ENCODE measurements at regions not wholly inside any gene's neighbourhood (a gene's known extent, or its start where the extent isn't known, plus 50 kb on each side); places are given as distances from the start of the nearest gene placed in this dataset.

- no peak for DNase-seq (ENCODE audit: low read depth in 2 of 2)
Measured at GRCh38 chr2:240319855-240320203, 115.6 kb upstream of the GPC1 start.

GRCh38 chr2:240320204-240320993 is 115.1 kb upstream of the GPC1 start:
- DNase-seq (ENCODE audit: low read depth in 2 of 2): no peak

- no peak for DNase-seq (ENCODE audit: low read depth in 2 of 2)
Measured at GRCh38 chr2:240322231-240322955, 113.1 kb upstream of the GPC1 start.

DNA sequence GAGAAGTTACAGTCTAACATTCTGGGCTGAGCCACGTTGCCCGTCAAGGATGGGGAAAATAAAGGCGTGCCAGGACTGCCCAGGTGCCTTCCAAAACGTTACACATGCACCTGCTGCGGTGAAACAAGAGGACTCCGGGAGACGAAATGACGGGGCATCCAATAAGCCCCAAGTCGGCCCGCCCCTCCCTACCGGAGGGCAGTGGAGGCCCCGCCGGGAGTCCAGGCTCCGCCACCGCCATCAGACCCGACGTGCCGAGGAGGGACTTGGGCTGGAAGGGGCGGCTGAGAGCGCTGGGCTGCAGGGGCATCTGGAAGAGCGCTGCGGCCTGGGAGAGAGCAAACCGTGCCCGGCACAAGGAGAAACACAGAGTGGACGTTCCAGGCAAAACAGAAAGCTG is 112.5 kb upstream of the GPC1 start:
- DNase-seq (ENCODE audit: low read depth in 2 of 2): no peak

DNA sequence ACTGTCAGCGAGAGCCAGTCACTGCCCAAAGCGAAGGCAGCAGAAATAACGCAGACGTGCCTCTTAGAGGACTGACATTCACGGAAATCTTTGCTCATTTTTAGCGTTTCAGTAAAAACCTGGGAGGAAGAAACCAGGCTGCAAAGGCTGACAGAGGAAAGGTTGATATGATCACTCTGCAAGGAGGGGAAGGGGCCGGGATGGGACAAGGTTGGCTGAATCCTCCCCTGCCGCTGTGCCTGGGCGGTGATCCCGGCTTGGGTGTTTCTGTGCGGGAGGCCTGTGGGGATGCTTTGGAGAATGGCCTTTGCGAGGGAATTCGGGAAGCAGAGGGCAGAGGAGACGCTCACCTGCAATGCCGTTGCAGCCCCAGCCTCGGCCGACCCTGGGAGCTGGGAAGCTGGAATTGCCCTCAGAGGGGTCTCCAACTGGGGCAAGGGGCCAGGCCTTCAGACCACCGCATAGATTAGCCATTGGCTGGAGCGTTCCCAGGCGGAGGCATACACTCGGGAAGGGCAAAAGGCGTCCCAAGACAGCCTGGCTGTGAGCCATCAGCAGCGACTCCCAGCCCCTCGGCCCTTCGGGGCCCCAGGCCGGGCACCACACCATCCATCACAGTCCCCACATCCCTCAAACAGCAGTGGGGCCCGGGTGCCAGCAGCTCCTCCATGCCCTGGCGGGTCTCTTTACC is 111.7 kb upstream of the GPC1 start:
- no peak for DNase-seq (ENCODE audit: low read depth in 2 of 2)

DNA sequence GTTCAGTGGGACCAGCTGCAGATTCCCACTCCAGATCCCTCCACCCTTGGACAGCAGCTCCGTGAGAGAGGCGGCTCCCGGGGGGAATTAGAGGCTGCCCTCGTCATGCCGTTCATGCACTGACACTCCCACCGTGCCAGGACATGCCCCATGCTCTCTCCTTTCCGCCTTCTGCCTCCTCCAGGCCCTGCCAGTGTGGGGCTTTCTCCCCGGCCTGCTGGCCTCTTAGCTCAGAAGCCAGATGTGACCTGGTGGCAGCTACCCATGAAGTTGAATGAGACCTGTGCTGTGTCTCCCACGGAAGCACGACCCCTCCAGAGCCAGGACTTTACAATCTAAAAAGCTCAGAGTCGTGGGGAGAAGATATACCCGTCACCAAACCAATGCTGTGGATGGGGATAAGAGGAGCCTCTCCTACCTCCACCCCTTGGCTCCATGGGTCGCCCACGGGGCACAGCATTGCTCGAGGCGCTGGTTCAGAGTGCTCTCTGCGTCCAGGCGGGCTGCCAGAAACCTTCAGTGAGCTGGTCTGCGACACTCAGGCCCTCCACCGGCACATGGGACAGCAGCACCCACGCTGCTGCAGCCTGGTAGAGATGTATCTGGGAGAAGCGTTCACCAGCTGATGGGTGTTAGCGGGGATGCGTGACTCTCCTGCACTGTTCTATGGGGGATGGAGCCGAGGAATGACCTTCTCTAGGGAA is 111.0 kb upstream of the GPC1 start:
- DNase-seq (ENCODE audit: low read depth in 2 of 2): no peak

DNA sequence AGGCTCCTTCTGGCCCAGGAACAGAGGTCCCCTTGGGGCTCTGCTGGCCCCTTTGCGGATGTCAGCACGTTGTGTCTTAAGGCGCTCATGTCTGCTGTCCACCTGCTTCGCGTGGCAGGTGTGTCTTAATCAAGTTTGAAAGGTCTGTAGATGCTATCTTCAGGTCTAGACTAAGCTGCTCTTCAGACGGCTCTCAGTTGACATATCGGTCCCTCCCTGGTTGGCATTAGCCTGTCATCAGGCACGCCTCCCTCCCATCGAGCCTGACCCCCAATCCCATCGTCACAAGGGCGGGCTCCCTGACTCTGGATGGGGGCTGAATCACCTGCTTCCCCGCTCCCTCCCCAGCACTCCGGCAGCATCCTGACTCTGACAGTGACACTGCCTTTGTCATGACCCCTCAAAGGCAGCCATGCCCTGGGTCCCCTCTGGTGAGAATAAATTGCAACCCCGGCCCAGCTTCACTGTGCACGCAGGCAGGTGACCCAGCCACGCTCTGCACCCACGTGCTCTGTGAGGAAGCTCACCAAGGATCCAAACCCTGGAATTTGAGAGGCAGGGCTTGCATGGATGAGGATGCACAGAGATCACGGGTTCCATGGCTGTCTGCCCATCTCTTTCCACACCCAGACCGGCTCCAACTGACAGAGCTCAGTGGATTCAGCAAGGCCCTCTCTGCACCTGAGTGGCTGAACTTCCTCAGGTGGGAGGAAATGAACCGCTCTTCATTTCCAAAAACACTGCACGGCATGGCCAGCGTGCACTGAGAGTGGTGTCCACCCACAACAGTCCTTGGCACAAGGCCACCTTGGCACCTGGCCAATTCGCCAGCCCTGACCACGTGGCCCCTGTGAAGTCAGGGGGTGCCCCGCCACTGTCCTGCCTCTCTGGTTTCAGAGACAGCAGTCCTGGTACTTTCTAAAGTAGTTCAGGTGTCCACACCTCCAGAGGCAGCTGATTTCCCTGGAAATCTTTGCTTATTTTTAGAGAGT is 110.2 kb upstream of the GPC1 start:
- no peak for DNase-seq (ENCODE audit: low read depth in 2 of 2)

- no peak for DNase-seq (ENCODE audit: low read depth in 2 of 2)
Measured at GRCh38 chr2:240326246-240326645, 109.2 kb upstream of the GPC1 start.

DNA sequence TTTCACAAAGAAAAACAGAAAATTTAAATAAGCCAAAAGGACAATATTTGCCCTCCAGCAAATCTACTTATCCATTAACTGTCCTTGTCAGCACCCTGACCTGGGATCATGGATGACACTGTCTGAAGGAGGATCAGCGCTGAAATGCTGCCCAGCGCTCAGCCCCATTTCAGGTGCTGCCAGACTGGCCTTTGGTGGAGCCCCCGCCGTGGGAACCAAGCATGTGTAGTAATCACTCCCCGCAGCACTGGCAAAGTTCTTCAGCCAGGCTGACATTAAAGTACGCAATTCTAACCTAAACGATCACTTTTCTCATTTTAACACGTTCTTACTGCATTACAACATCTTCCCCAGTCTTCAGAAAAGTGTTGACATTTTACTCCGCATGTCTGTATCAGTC is 108.6 kb upstream of the GPC1 start:
- DNase-seq (ENCODE audit: low read depth in 2 of 2): no peak

GRCh38 chr2:240327566-240327965 is 107.9 kb upstream of the GPC1 start:
- DNase-seq (ENCODE audit: low read depth in 2 of 2): no peak

- no peak for DNase-seq (ENCODE audit: low read depth in 2 of 2)
Measured at GRCh38 chr2:240328526-240328925, 106.9 kb upstream of the GPC1 start.

- no peak for DNase-seq (ENCODE audit: low read depth in 2 of 2)
Measured at GRCh38 chr2:240329116-240329665, 106.3 kb upstream of the GPC1 start.

- no peak for DNase-seq (ENCODE audit: low read depth in 2 of 2)
Measured at GRCh38 chr2:240329778-240330177, 105.7 kb upstream of the GPC1 start.

- DNase-seq (ENCODE audit: low read depth in 2 of 2): no peak
Measured at GRCh38 chr2:240333985-240334384, 101.5 kb upstream of the GPC1 start.

- DNase-seq (ENCODE audit: low read depth in 2 of 2): no peak
Measured at GRCh38 chr2:240335061-240335460, 100.4 kb upstream of the GPC1 start.

DNA sequence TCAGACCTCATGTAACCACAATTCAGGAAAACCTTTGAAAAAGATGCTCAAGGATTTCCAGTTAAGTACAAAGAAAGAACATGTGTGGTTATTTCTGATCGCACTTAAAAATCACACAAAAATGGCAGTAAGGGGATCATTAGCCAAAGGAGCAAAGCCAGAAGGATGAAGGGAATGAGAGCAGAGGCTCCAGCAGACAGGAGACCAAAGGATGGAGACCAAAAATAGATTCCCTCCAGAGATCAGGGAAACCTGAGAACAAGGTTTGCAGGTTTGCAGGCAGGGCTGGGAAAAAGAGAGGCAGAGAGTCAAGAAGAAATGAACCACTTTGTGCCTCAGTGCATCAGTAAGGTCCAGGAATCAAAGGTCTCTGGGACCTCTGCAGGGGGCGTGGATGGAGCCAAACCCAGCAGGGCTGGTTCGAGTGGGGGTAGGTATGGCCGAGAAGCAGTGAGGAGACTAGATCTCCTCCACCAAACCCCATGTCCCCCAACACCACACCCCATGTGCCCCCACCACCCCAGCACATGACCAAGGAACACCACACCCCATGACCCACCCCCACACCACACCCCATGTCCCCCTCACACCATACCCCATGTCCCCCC is 98.5 kb upstream of the GPC1 start:
- DNase-seq (ENCODE audit: low read depth in 2 of 2): no peak

- DNase-seq (ENCODE audit: low read depth in 2 of 2): no peak
Measured at GRCh38 chr2:240338274-240338673, 97.2 kb upstream of the GPC1 start.

DNA sequence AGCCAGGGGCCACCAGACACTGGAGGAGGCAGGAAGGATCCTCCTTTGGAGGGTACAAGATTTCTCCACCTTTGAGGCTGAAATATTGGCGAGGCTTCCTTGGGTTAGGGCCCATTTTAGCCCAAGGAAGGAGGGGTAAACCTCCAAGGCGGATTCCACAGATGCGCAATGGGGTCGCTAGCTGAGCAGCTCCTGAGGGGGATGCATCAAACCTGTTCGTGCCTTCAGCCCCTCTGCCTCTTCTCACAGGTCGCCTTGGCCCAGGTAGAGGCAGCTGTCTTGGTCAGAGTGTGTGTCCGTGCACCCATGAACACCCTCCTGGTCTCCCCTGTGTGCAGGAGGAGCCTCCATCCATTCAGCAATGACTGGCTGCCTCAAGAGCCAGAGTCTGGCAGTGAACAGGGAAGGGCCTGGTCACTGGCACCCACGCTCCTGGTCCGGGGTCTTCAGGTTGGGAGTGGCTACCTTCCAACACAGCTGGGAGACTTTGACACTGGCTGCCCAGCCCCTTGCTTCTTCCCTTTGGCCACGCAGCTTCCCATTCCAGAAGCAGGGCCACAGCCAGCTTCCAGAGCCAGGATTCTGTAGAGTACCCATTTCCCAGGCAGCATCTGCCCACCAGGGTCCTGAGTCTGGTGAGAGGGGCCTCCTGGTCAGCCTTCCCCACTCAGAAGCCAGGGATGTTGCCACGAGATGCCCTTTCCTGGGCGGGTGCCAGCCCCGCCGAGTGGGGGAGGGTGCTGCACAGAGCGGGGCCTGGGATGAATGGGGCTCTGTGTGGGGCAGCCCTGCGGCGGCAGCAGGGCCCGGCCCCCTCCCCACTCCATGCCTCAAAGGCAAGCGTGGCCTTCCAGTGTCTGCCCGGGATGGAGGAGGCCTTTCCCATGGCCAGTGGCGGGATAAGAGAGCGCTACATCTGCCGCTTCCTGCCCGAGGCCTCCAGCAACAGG is 95.8 kb upstream of the GPC1 start:
- no peak for DNase-seq (ENCODE audit: low read depth in 2 of 2)

- DNase-seq (ENCODE audit: low read depth in 2 of 2): no peak
Measured at GRCh38 chr2:240340361-240340761, 95.1 kb upstream of the GPC1 start.
